Activated CD8-positive, alpha-beta T cell treated with anti-CD3 and anti-CD28 coated beads for 36 hours (primary cell): ENCODE measurements at regions not wholly inside any gene's neighbourhood (a gene's known extent, or its start where the extent isn't known, plus 50 kb on each side); places are given as distances from the start of the nearest gene placed in this dataset.

Experiments
- ATAC-seq: fragments of 200-7000 bp; cut with Tn5 transposase; one replicate; pipeline ENCODE4 v1.10.0; 2021; ENCODE audit warnings: mild to moderate bottlenecking, moderate library complexity
- CTCF ChIA-PET: fragments of 350-600 bp; sonication (Branson Sonifier 250); formaldehyde crosslinking; loops from one replicate; lab custom pipeline; 2021; ENCODE audit warnings: antibody characterized with exemption; lab: Charles Lee
- POLR2A ChIA-PET: fragments of 350-600 bp; sonication (Branson Sonifier 250); formaldehyde crosslinking; loops from one replicate; lab custom pipeline; 2021; ENCODE audit warnings: antibody characterized with exemption; lab: Charles Lee
- DNase-seq: peaks from one replicate; pipeline ENCODE4 v3.0.0-alpha.2; 2020
- H3K27ac Mint-ChIP-seq: one replicate; pipeline ENCODE4 v1.8.0; 2021; ENCODE audit warnings: mild to moderate bottlenecking, mixed read lengths
- H3K27me3 Mint-ChIP-seq: one replicate; pipeline ENCODE4 v1.8.0; 2021; ENCODE audit warnings: mixed read lengths
- H3K36me3 Mint-ChIP-seq: one replicate; pipeline ENCODE4 v1.8.0; 2021; ENCODE audit warnings: low read depth, mixed read lengths
- H3K4me1 Mint-ChIP-seq: one replicate; pipeline ENCODE4 v1.8.0; 2021; ENCODE audit warnings: low read depth, mixed read lengths
- H3K4me3 Mint-ChIP-seq: one replicate; pipeline ENCODE4 v1.8.0; 2021; ENCODE audit warnings: mild to moderate bottlenecking, moderate library complexity, mixed read lengths
- H3K9me3 Mint-ChIP-seq: one replicate; pipeline ENCODE4 v1.8.0; 2021; ENCODE audit warnings: mixed read lengths
- CTCF ChIP-seq: fragments of 200-600 bp; IDR thresholded peaks from one replicate; pipeline ENCODE4 v1.8.0; 2022; ENCODE audit warnings: antibody characterized with exemption, mild to moderate bottlenecking
- intact Hi-C: fragments of 100-400 bp; cut with micrococcal nuclease; formaldehyde crosslinking; loops from one replicate; pipeline ENCODE4 v1.10.0; 2022

DNA sequence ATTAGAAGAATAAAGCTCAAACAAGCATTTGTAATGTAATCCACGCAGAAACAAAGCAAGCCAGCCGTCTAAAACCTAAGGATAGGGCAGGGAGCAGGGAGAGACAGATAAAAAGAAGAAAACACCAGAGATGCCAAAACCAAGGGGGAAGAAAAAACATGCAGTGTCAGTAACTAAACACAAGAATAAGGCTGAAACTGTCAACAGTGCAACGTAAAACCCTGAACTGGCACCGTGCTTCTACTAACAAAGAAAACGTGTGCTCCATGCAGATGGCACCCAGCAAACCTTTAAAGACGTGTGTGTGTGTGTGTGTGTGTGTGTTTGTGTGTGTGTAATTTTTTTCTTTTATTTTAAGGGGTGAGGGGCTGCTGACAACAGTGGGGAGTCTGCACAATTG lies 88.4 kb upstream of the TAB2 start:
- intact Hi-C loops: no loop called here
- POLR2A ChIA-PET: no interaction called here
- DNase-seq: no peak
- no peak for ATAC-seq
- peaks cover 34% of the 10 kb centered on the region for H3K4me1 Mint-ChIP-seq
- no peaks in the 10 kb centered on the region for H3K36me3 Mint-ChIP-seq
- no peaks in the 10 kb centered on the region for H3K9me3 Mint-ChIP-seq
- no peak overlapping the region for H3K27ac Mint-ChIP-seq
- TF ChIP-seq CTCF: no peak
- H3K4me3 Mint-ChIP-seq: no peak overlapping the region
- H3K27me3 Mint-ChIP-seq: no peaks in the 10 kb centered on the region
- CTCF ChIA-PET: interaction anchor here (0.8 kb wide), 1 partner anchor 139 kb away, joined by 3 read pairs; no protein-coding TSS in a partner anchor

GRCh38 chr6:149230712-149231460 lies 86.6 kb upstream of the TAB2 start:
- Mint-ChIP-seq H3K27me3 (no peaks in the 10 kb centered on the region), H3K4me1 (peaks cover 51% of the 10 kb centered on the region)

DNA sequence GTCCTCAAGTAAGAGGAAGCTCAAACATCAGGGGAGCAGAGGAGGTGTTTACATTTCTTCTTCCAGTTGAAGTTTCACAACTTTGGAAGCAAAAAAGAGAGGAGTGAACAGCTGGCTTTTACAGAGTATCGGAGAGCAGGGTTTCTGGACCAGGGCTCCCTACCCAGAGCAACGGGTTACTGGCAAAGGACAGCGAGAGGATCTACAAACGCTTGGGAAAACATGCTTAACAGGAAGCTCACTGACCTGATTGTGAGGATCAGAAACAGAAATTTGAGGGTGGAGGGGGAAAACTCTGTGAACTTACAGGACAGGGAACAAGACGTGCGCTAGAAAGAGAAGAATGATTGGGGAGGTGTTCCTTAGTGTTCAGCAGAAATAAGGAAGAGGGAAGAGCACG lies 85.7 kb upstream of the TAB2 start:
- no peak for DNase-seq
- ChIA-PET CTCF (interaction anchor here (0.9 to 2.4 kb wide), 6 partner anchors 9 to 200 kb away, joined by 3 to 9 read pairs (median 4); no protein-coding TSS in a partner anchor), POLR2A (interaction anchor here (0.6 to 2.7 kb wide), 5 partner anchors 8 to 132 kb away, joined by 3 to 9 read pairs (median 4); no protein-coding TSS in a partner anchor)
- intact Hi-C loops: loop anchor here (5.0 kb wide), 2 partner anchors 41 to 149 kb away; no protein-coding TSS in a partner anchor
- Mint-ChIP-seq H3K9me3 (no peaks in the 10 kb centered on the region), H3K27me3 (no peaks in the 10 kb centered on the region), H3K36me3 (no peaks in the 10 kb centered on the region), H3K4me1 (peaks cover 51% of the 10 kb centered on the region), H3K27ac (peak overlapping the region; percentile 94), H3K4me3 (no peak overlapping the region)
- ATAC-seq: no peak
- TF ChIP-seq CTCF: no peak

More at GRCh38 chr6:149230712-149231460, 86.6 kb upstream of the TAB2 start:
- TF ChIP-seq CTCF: no peak
- ChIA-PET POLR2A (interaction anchor here (0.6 to 2.7 kb wide), 6 partner anchors 7 to 190 kb away, joined by 3 to 9 read pairs (median 3); no protein-coding TSS in a partner anchor), CTCF (interaction anchor here (0.7 to 2.4 kb wide), 7 partner anchors 8 to 254 kb away, joined by 3 to 9 read pairs (median 4); partner anchors contain the start of gene ZC3H12D)
- peak overlapping the region; percentile 5 for H3K27ac Mint-ChIP-seq
- intact Hi-C loops: loop anchor here (5.0 kb wide), 2 partner anchors 41 to 149 kb away; no protein-coding TSS in a partner anchor
- DNase-seq: no peak
- no peaks in the 10 kb centered on the region for H3K9me3 Mint-ChIP-seq
- no peak for ATAC-seq
- no peaks in the 10 kb centered on the region for H3K36me3 Mint-ChIP-seq
- H3K4me3 Mint-ChIP-seq: no peak overlapping the region

- H3K27me3 Mint-ChIP-seq: no peaks in the 10 kb centered on the region
- peak; percentile 79 for ATAC-seq
- no peaks in the 10 kb centered on the region for H3K36me3 Mint-ChIP-seq
- ChIA-PET POLR2A (interaction anchor here (1.0 to 2.7 kb wide), 3 partner anchors 10 to 127 kb away, joined by 3 to 9 read pairs (median 3); no protein-coding TSS in a partner anchor), CTCF (no interaction called here)
- peaks cover 51% of the 10 kb centered on the region for H3K4me1 Mint-ChIP-seq
- DNase-seq: peak; percentile 70
- H3K9me3 Mint-ChIP-seq: peaks cover under 1% of the 10 kb centered on the region
- intact Hi-C loops: loop anchor here (5.0 kb wide), 2 partner anchors 39 to 151 kb away; no protein-coding TSS in a partner anchor
- peak overlapping the region; percentile 94 for H3K27ac Mint-ChIP-seq
- peak overlapping the region; percentile 59 for H3K4me3 Mint-ChIP-seq
- no peak for TF ChIP-seq CTCF
Measured at GRCh38 chr6:149233056-149233715, 84.3 kb upstream of the TAB2 start.
